PFSK-1 (cell line): ENCODE measurements at regions not wholly inside any gene's neighbourhood (a gene's known extent, or its start where the extent isn't known, plus 50 kb on each side); places are given as distances from the start of the nearest gene placed in this dataset.

Experiments
- FOXP2 ChIP-seq: optimal IDR thresholded peaks from 2 replicates; pipeline ENCODE3; 2011; ENCODE audit warnings: borderline replicate concordance, control low read depth, inconsistent platforms; ENCODE audit not compliant: insufficient read depth; ENCODE audit errors: extremely low read length, extremely low read depth
- POLR2AphosphoS5 ChIP-seq: IDR thresholded peaks from 2 replicates; pipeline ENCODE4 v1.6.1; 2012; ENCODE audit warnings: low read depth, mild to moderate bottlenecking, control low read depth, low read length, moderate library complexity
- REST ChIP-seq, 2 experiments: IDR thresholded peaks; 2 replicates each; pipeline versions ENCODE4 v1.6.1 to v1.8.0; 2011 to 2012; ENCODE audit warnings: low read depth in 2 of 2, low read length in 2 of 2, control low read depth in 1 of 2, inconsistent platforms in 1 of 2, mild to moderate bottlenecking in 1 of 2, moderate library complexity in 1 of 2; ENCODE audit not compliant: insufficient read depth in 1 of 2
- SIN3A ChIP-seq: IDR thresholded peaks from 2 replicates; pipeline ENCODE4 v1.6.1; 2012; ENCODE audit warnings: mild to moderate bottlenecking, low read length, moderate library complexity, borderline replicate concordance; ENCODE audit not compliant: insufficient read depth
- TAF1 ChIP-seq: IDR thresholded peaks from 2 replicates; pipeline ENCODE4 v1.6.1; 2012; ENCODE audit warnings: low read length, control low read depth, borderline replicate concordance; ENCODE audit not compliant: insufficient read depth

- TF ChIP-seq FOXP2, result no peak
- TF ChIP-seq SIN3A, result no peak
- no peak for TF ChIP-seq TAF1
- TF ChIP-seq POLR2AphosphoS5, result no peak
- no peak for TF ChIP-seq REST (IDR thresholded peaks at IDR 0.05; ENCODE audit: insufficient read depth in 1 of 2, low read depth in 2 of 2, low read length in 2 of 2)
Measured at GRCh38 chr5:18219241-18219640, 585.0 kb downstream of the TAF11L14 start.

- TF ChIP-seq POLR2AphosphoS5 (no peak), REST (IDR thresholded peaks at IDR 0.05; ENCODE audit: insufficient read depth in 1 of 2, low read depth in 2 of 2, low read length in 2 of 2) (no peak), FOXP2 (no peak), TAF1 (no peak), SIN3A (no peak)
Measured at GRCh38 chr5:18220631-18221030, 586.4 kb downstream of the TAF11L14 start.

GRCh38 chr5:18236386-18236785 lies 602.1 kb downstream of the TAF11L14 start:
- TF ChIP-seq SIN3A (no peak), TAF1 (no peak), POLR2AphosphoS5 (no peak), FOXP2 (no peak), REST (IDR thresholded peaks at IDR 0.05; ENCODE audit: insufficient read depth in 1 of 2, low read depth in 2 of 2, low read length in 2 of 2) (no peak)

GRCh38 chr5:18238321-18238720 lies 604.1 kb downstream of the TAF11L14 start:
- TF ChIP-seq SIN3A, result no peak
- TF ChIP-seq POLR2AphosphoS5, result no peak
- no peak for TF ChIP-seq REST (IDR thresholded peaks at IDR 0.05; ENCODE audit: insufficient read depth in 1 of 2, low read depth in 2 of 2, low read length in 2 of 2)
- TF ChIP-seq FOXP2, result no peak
- TF ChIP-seq TAF1, result no peak

- no peak for TF ChIP-seq FOXP2
- TF ChIP-seq SIN3A, result no peak
- TF ChIP-seq POLR2AphosphoS5, result no peak
Measured at GRCh38 chr5:18240971-18241370, 606.7 kb downstream of the TAF11L14 start.
